ENCODE measurements at regions not wholly inside any gene's neighbourhood (a gene's known extent, or its start where the extent isn't known, plus 50 kb on each side); places are given as distances from the start of the nearest gene placed in this dataset.

- no peak for TF ChIP-seq MYC (CRISPR knock-in tag; IDR thresholded peaks at IDR 0.05; ENCODE audit: borderline replicate concordance)
- TF ChIP-seq HNRNPH1 (optimal IDR thresholded peaks at IDR 0.05; ENCODE audit: low read depth, low read length), result no peak
- TF ChIP-seq JUN (CRISPR knock-in tag; IDR thresholded peaks at IDR 0.05), result no peak
- no peak for TF ChIP-seq JUND (CRISPR knock-in tag; IDR thresholded peaks at IDR 0.05)
These were observed 156.1 kb downstream of the FGF1 start for GRCh38 chr5:142529626-142530278.
